ENCODE measurements at regions not wholly inside any gene's neighbourhood (a gene's known extent, or its start where the extent isn't known, plus 50 kb on each side); places are given as distances from the start of the nearest gene placed in this dataset.

- no peak for DNase-seq (ENCODE audit: low spot score)
- no peak overlapping the region for H3K4me3 ChIP-seq (ENCODE audit: low read depth in 1 of 3, low read length in 3 of 3)
- no peaks in the 10 kb centered on the region for H3K27me3 ChIP-seq (ENCODE audit: control insufficient read depth in 4 of 4, insufficient read depth in 4 of 4, low read length in 3 of 4)
- H3K36me3 ChIP-seq (ENCODE audit: control insufficient read depth in 4 of 4, insufficient read depth in 3 of 4, low read depth in 1 of 4, low read length in 3 of 4) = no peaks in the 10 kb centered on the region
- H3K9me3 ChIP-seq (ENCODE audit: control insufficient read depth in 4 of 4, low read length in 3 of 4) = peaks cover 0 to 8% (median 0%) of the 10 kb centered on the region in 4 donors
- H3K9ac ChIP-seq (ENCODE audit: low read depth in 1 of 2, low read length in 2 of 2) = no peak overlapping the region
- H3K27ac ChIP-seq (ENCODE audit: low read depth in 1 of 2, low read length in 2 of 2) = no peak overlapping the region
- no peak for TF ChIP-seq EGR1 (IDR thresholded peaks at IDR 0.05; ENCODE audit: low read depth in 2 of 2)
- no peak for TF ChIP-seq REST (IDR thresholded peaks at IDR 0.05)
- TF ChIP-seq HNF4A (conservative IDR thresholded peaks at IDR 0.05) = no peak
- TF ChIP-seq RXRA (IDR thresholded peaks at IDR 0.05) = no peak
- TF ChIP-seq ZBTB33 (IDR thresholded peaks at IDR 0.05) = no peak
- TF ChIP-seq SP1 (IDR thresholded peaks at IDR 0.05) = no peak
- no peak for TF ChIP-seq TAF1 (conservative IDR thresholded peaks at IDR 0.05)
- no peak for TF ChIP-seq RAD21 (IDR thresholded peaks at IDR 0.05)
- TF ChIP-seq CTCF (IDR thresholded peaks at IDR 0.05; ENCODE audit: low read depth, low read length, missing input control) = no peak
- no peaks in the 10 kb centered on the region for H3K4me1 ChIP-seq (ENCODE audit: control insufficient read depth in 4 of 4, insufficient read depth in 4 of 4, low read length in 3 of 4)
- WGBS = 81% methylated on average over 5 of the region's 5 CpGs
These were observed 272.9 kb downstream of the PRL start for GRCh38 chr6:22023937-22024336.

DNA sequence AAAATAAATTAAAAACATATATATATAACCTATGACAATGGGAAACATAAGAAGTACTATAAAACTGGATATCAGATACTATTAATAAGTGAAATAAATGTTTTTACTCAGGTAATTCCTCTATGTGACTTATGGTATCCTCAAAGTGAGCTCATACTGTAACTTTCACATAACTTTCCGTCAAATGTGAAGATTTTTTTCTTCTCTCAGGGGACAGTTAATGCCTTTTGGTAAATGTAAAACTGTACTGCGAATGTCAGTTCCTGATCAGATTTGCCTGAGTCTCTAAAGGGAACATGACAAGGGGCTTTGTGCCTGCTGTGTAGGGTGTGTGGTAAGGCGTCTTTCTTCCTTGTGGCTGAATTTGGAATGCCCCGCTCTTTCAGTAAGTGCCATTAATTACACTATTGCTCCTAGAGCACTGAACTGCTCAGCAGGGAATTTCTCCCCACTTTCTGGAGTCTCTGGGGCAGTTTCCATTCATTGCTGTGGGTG, 271.8 kb downstream of the PRL start:
- H3K4me1 ChIP-seq (ENCODE audit: control insufficient read depth in 4 of 4, insufficient read depth in 4 of 4, low read length in 3 of 4) = no peaks in the 10 kb centered on the region
- H3K27me3 ChIP-seq (ENCODE audit: control insufficient read depth in 4 of 4, insufficient read depth in 4 of 4, low read length in 3 of 4) = no peaks in the 10 kb centered on the region
- no peak for DNase-seq (ENCODE audit: low spot score)
- H3K4me3 ChIP-seq (ENCODE audit: low read depth in 1 of 3, low read length in 3 of 3) = no peak overlapping the region
- H3K27ac ChIP-seq (ENCODE audit: low read depth in 1 of 2, low read length in 2 of 2) = no peak overlapping the region
- H3K36me3 ChIP-seq (ENCODE audit: control insufficient read depth in 4 of 4, insufficient read depth in 3 of 4, low read depth in 1 of 4, low read length in 3 of 4) = no peaks in the 10 kb centered on the region
- H3K9me3 ChIP-seq (ENCODE audit: control insufficient read depth in 4 of 4, low read length in 3 of 4) = peaks cover 0 to 8% (median 0%) of the 10 kb centered on the region in 4 donors
- no peak for TF ChIP-seq TAF1 (conservative IDR thresholded peaks at IDR 0.05)
- no peak for TF ChIP-seq HNF4G (IDR thresholded peaks at IDR 0.05)
- TF ChIP-seq HNF4A (conservative IDR thresholded peaks at IDR 0.05) = no peak
- TF ChIP-seq ATF3 (IDR thresholded peaks at IDR 0.05) = no peak
- no peak for TF ChIP-seq ZBTB33 (IDR thresholded peaks at IDR 0.05)
- TF ChIP-seq REST (IDR thresholded peaks at IDR 0.05) = no peak
- TF ChIP-seq JUND (IDR thresholded peaks at IDR 0.05) = no peak
- no peak overlapping the region for H3K9ac ChIP-seq (ENCODE audit: low read depth in 1 of 2, low read length in 2 of 2)
- 89% methylated on average over 4 of the region's 4 CpGs for WGBS
